Liver (tissue), 3 donors: ENCODE measurements at regions not wholly inside any gene's neighbourhood (a gene's known extent, or its start where the extent isn't known, plus 50 kb on each side); places are given as distances from the start of the nearest gene placed in this dataset.

Experiments
- EGR1 ChIP-seq, 2 donors: IDR thresholded peaks; 2 replicates each; pipeline ENCODE4 v1.6.1; 2016 to 2018; ENCODE audit warnings: antibody characterized with exemption in 2 of 2, low read depth in 2 of 2
- FOXA1 ChIP-seq: IDR thresholded peaks from 2 replicates; pipeline ENCODE4 v1.6.1; 2016; ENCODE audit warnings: antibody characterized with exemption
- GABPA ChIP-seq, 2 donors: IDR thresholded peaks in 1 of 2; conservative IDR thresholded peaks in 1 of 2; 2 replicates each; pipeline ENCODE4 v1.6.1; 2016; ENCODE audit warnings: antibody characterized with exemption in 2 of 2, mild to moderate bottlenecking in 1 of 2, moderate library complexity in 1 of 2
- RXRA ChIP-seq, 2 donors: IDR thresholded peaks; 2 replicates each; pipeline ENCODE4 v1.6.1; 2017 to 2018; ENCODE audit warnings: antibody characterized with exemption in 2 of 2, mild to moderate bottlenecking in 1 of 2
- SP1 ChIP-seq: IDR thresholded peaks from 2 replicates; pipeline ENCODE4 v1.6.1; 2018; ENCODE audit warnings: antibody characterized with exemption, mild to moderate bottlenecking
- TAF1 ChIP-seq: conservative IDR thresholded peaks from 2 replicates; pipeline ENCODE4 v1.6.1; 2016; ENCODE audit warnings: antibody characterized with exemption, mild to moderate bottlenecking
- TF ChIP-seq, protein P1 (sequence below): fragments of 150-350 bp; IDR thresholded peaks from 2 replicates; pipeline ENCODE4 v1.5.1; 2017; ENCODE audit warnings: improper control_type of control experiment, low read depth, low read length; ENCODE audit not compliant: missing input control
- TF ChIP-seq, protein P2 (sequence below): IDR thresholded peaks from 2 replicates; pipeline ENCODE4 v1.6.1; 2016; ENCODE audit warnings: antibody characterized with exemption, mild to moderate bottlenecking
- TF ChIP-seq, protein P3 (sequence below): IDR thresholded peaks from 2 replicates; pipeline ENCODE4 v1.6.1; 2016; ENCODE audit warnings: antibody characterized with exemption
- donor health status: healthy.
- donor health status: healthy.

DNA sequence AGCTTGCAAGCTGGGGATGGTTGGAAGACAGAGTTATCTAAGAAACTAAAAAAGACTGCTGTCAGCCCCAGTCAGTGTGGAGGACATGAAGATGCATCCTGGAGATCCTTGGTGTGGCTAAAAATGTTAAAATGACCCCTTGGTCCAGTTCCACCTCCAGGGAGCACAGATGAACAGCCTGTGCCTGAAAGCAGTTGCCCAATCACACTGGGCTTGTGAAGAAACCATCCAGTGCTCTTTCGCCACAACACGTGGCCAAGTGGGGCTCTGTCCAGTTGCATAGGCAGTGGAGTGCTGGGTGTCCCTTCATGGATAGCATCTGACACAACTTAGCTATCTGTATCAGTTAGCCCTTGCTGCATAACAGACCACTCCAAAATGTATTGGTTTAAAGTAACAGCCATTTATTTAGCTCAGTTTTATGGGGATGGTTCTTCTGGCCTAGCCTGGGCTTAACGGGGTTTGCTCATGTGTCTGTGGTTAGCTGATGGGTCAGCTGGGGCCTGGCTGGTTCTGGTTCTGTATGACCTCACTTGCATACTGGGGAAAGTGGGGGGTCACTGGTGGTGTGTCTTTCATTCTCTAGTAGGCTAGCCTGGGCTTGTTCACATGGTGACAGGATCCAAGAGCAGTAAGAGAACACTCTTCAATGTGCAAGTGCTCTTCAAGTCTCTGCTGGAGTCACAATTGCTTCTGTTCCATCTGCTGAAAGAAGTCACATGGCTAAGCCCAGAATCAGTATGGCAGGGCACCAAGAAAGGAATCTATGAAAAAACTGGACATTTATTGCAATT, 226.2 kb downstream of the PDCD6IP start:
- TF ChIP-seq, protein P1, sequence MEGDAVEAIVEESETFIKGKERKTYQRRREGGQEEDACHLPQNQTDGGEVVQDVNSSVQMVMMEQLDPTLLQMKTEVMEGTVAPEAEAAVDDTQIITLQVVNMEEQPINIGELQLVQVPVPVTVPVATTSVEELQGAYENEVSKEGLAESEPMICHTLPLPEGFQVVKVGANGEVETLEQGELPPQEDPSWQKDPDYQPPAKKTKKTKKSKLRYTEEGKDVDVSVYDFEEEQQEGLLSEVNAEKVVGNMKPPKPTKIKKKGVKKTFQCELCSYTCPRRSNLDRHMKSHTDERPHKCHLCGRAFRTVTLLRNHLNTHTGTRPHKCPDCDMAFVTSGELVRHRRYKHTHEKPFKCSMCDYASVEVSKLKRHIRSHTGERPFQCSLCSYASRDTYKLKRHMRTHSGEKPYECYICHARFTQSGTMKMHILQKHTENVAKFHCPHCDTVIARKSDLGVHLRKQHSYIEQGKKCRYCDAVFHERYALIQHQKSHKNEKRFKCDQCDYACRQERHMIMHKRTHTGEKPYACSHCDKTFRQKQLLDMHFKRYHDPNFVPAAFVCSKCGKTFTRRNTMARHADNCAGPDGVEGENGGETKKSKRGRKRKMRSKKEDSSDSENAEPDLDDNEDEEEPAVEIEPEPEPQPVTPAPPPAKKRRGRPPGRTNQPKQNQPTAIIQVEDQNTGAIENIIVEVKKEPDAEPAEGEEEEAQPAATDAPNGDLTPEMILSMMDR: no peak
- TF ChIP-seq SP1 (no peak), FOXA1 (no peak), EGR1 (IDR thresholded peaks at IDR 0.05; ENCODE audit: low read depth in 2 of 2) (no peak), GABPA (IDR thresholded peaks at IDR 0.05 in 1 of 2, conservative IDR thresholded peaks at IDR 0.05 in 1 of 2) (no peak), TAF1 (no peak), RXRA (IDR thresholded peaks at IDR 0.05) (no peak)
- TF ChIP-seq, protein P2, sequence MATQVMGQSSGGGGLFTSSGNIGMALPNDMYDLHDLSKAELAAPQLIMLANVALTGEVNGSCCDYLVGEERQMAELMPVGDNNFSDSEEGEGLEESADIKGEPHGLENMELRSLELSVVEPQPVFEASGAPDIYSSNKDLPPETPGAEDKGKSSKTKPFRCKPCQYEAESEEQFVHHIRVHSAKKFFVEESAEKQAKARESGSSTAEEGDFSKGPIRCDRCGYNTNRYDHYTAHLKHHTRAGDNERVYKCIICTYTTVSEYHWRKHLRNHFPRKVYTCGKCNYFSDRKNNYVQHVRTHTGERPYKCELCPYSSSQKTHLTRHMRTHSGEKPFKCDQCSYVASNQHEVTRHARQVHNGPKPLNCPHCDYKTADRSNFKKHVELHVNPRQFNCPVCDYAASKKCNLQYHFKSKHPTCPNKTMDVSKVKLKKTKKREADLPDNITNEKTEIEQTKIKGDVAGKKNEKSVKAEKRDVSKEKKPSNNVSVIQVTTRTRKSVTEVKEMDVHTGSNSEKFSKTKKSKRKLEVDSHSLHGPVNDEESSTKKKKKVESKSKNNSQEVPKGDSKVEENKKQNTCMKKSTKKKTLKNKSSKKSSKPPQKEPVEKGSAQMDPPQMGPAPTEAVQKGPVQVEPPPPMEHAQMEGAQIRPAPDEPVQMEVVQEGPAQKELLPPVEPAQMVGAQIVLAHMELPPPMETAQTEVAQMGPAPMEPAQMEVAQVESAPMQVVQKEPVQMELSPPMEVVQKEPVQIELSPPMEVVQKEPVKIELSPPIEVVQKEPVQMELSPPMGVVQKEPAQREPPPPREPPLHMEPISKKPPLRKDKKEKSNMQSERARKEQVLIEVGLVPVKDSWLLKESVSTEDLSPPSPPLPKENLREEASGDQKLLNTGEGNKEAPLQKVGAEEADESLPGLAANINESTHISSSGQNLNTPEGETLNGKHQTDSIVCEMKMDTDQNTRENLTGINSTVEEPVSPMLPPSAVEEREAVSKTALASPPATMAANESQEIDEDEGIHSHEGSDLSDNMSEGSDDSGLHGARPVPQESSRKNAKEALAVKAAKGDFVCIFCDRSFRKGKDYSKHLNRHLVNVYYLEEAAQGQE: no peak
- TF ChIP-seq, protein P3, sequence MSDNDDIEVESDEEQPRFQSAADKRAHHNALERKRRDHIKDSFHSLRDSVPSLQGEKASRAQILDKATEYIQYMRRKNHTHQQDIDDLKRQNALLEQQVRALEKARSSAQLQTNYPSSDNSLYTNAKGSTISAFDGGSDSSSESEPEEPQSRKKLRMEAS: no peak
